ENCODE measurements at regions not wholly inside any gene's neighbourhood (a gene's known extent, or its start where the extent isn't known, plus 50 kb on each side); places are given as distances from the start of the nearest gene placed in this dataset.

DNA sequence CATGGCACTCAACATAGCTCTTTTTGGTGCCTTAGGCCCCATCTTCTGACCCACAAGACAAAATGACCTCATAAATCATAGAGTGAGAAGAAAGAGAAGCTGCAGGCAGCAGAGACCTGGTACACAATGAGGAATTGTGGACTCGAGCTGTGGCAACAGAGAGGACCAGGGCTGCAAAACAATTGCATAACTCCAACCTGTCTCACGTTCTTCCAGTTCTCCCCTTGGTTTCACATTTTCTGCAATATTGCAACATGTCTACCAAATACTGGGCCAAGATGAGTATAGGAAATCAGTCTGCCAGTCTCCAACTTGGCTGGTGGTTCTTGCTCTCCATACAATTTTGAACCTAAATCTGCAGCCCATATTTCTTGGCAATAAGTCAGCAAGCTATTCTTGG is 105.3 kb downstream of the KDR start:
- TF ChIP-seq, protein P1, sequence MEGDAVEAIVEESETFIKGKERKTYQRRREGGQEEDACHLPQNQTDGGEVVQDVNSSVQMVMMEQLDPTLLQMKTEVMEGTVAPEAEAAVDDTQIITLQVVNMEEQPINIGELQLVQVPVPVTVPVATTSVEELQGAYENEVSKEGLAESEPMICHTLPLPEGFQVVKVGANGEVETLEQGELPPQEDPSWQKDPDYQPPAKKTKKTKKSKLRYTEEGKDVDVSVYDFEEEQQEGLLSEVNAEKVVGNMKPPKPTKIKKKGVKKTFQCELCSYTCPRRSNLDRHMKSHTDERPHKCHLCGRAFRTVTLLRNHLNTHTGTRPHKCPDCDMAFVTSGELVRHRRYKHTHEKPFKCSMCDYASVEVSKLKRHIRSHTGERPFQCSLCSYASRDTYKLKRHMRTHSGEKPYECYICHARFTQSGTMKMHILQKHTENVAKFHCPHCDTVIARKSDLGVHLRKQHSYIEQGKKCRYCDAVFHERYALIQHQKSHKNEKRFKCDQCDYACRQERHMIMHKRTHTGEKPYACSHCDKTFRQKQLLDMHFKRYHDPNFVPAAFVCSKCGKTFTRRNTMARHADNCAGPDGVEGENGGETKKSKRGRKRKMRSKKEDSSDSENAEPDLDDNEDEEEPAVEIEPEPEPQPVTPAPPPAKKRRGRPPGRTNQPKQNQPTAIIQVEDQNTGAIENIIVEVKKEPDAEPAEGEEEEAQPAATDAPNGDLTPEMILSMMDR (IDR thresholded peaks at IDR 0.05; ENCODE audit: low read length), result no peak
- TF ChIP-seq EZH2phosphoT487 (IDR thresholded peaks at IDR 0.05; ENCODE audit: low read length), result no peak

Measured in MM.1S (cell line).